HG03045 (cell line): ENCODE measurements at regions not wholly inside any gene's neighbourhood (a gene's known extent, or its start where the extent isn't known, plus 50 kb on each side); places are given as distances from the start of the nearest gene placed in this dataset.

Experiments
- ATAC-seq: cut with Tn5 transposase; IDR thresholded peaks from one replicate; pipeline ENCODE4 v1.9.1; 2021; ENCODE audit warnings: mild to moderate bottlenecking, moderate library complexity; ENCODE audit not compliant: unreplicated experiment

DNA sequence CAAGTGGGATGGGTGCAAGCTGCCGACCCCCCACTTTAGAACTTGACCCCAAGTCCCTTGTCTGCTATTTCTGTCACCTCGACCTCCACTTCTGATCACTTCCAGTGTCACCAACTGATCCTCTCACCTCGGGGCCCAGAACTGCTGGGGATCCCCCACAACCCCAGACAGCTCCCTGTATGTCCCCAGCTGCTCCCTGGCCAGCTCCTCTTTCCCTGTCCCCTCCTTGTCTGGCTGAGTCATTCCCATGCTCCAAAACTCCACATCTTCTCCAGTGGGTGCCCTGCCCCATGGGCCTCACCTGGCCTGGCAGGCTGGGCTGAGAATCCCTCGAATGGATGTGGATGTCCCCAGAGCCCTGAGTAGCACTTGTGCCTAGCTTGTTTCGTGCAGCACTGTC, 154.3 kb upstream of the PCBD1 start:
- no peak for ATAC-seq

DNA sequence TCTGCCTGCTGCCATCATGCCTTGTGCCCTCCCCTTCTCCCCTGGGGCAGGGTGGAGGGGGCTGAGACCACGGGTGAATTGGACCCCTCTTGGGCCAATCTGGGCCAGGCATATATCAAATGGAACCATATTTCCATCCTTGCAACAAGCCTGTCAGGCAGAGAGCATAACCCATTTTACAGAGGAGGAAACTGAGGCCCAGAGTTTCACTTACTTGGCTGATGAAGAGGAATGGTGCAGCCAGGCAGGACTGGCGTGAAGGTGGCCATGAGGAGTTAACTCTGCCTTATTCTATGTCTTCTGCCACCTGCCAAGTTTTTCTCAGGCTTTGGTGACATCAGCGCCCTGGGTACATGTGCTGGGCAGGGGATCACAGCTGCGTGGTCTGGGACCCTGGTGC, 155.5 kb upstream of the PCBD1 start:
- ATAC-seq, result no peak

DNA sequence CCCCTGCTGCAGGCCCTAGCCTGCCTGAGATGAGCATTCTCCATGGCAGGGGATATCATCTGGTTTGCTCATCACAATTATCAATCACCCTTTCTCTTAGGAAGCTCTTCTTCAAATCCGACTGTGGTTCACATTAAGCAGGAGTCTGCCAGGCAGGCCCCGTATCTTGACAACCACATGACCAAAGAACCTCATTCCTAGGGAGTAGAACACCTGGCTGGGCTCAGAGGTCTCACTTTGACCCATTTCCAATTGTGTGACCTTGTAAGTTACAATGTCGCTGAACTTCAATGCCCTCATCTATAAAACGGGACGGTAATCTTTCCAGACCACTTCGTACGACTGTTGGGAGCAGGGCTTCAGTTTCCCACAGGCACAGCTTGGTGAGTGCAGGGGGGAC, 156.4 kb upstream of the PCBD1 start:
- ATAC-seq, result no peak

DNA sequence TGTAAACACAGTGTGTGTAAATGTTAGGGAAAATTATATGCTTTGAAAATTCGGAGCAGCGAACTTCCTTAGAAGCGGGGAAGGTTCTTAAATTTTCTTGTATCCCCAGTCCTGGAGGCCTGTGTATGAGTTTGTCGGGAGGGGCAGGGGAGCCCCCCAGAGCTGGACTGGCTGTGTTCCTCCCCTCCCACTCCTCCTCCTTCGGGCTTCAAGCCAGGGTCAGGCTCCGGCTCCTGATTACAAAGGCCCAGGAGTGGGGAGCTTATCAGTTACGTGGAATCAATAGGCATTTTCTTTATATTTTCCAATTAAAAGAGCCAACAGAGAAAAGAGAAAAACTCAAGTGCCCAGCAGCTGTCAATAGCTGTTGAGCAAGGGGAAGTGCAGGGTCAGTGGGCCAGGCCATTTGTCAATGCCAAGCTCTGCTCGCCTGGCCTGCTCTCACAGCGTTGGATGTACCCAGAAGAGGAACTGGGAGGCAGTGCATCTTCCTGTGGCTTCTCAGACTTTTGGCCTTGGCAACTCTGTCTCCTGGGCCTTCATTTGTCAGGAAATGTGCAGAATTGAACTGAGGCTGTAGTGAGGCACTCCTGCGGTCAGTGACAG, 156.9 kb upstream of the PCBD1 start:
- ATAC-seq, result no peak

DNA sequence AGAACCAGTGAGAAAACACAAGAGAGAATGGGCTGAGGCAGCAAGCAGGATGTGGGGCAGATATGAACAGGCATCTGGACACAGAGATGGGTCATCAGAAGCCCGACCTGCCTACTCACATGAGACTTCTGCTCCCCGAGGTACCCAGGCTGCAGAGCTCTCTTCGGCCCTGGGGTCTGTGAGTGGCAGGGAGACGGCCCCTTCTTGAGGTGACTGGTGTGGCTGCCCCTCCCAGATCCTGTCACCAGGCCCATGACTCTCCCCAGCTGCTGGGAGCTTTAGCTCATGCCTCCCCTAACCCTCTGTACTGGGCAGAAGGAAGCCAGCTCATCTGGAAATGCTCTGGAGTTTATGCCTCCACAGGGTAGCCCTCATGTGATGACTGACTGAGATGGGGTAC, 157.6 kb upstream of the PCBD1 start:
- ATAC-seq, result no peak

DNA sequence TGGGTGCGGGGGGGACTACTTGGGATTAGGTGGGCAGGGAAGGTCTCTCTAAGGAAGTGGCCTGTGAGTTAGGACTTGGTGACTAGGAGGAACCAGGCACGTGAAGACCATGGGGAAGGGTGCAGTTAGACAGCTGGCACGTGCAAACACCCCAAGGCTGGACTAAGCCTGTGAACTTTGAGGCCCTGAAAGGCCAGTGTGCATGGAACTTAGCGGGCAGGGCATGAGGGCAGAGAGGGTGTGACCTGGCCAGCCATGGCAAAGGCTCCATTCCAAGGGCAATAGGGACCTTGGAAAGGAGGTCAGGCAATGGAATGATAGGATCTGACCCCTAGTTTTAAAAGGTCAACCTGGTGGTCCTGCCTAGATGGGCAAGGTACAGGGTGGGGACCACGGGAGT, 158.4 kb upstream of the PCBD1 start:
- no peak for ATAC-seq

DNA sequence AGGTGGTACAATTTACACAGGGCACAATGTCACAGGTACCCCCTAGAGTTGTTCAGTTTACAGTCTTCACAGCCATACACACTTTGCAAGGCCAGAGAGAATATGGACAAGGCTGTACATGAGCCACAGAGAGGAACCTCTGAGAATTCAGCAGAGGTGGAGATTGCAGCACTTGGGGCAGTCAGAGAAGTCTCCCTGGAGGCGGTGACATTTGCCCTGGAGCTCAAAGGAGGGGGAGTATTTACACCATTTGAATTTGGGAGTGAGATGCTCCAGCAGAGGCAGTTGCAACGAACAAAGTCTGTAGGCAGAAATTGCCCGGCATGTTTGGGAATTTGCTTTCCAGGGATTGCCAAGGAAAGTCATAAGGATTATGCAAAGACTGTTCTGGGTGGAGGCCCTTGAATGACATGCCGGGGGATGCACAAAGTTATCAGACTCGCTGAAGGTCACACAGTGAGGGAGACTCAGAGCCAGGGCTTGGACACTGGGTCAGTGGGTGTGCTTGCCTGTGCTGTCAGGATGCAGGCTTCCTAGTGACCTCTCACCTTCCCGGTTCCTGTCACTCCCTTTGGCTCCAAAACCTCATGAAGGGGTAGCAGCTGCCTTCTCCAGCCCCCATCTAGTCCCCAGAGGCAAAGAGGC, 160.7 kb upstream of the PCBD1 start:
- ATAC-seq, result no peak

DNA sequence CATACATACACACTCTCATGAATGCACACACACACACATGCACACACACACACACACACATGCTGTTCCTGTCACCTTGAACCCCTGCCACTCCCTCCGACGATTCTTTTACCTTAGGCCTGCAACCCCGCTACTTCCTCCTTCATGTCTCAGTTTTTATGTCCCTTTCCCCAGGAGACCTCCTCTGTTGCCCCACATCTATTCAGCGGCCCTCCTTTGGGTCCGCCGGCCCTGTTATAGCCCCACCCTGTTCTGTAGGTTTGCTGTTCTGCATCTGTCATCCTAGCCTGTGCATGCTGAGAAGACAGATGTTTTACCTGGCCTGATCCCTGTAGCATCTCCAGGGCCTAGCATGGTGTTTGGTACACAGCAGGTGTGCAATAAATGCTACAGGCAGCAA, 161.6 kb upstream of the PCBD1 start:
- ATAC-seq, result no peak

DNA sequence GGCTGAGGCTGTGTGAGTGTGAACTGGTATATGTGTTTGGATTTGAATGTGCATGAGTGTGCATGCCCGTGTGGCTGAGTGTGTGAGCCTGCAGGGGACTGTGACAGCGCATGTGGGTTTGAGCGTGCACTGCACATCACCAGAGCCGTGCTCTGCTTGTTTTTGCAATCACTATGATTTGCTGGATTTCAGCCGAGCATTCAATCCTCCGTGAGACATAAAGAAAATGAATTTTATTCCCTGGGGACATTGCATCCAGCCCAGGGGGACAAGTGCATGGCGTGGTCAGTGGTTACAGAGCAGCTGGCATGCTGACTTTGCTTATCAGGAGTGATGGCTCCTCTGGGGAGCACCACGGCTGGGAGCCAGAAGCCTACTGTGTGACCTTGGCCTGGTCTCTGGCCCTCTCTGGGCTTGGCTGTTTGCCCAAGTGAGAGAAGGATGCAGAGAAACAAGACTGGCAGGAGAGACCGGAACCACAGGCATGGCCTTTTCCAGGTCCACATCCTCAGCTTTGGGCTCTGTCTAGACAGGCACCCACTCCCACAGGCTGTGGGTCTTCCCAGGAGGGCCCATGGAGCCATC, 160.2 kb upstream of the UNC5B start:
- no peak for ATAC-seq

DNA sequence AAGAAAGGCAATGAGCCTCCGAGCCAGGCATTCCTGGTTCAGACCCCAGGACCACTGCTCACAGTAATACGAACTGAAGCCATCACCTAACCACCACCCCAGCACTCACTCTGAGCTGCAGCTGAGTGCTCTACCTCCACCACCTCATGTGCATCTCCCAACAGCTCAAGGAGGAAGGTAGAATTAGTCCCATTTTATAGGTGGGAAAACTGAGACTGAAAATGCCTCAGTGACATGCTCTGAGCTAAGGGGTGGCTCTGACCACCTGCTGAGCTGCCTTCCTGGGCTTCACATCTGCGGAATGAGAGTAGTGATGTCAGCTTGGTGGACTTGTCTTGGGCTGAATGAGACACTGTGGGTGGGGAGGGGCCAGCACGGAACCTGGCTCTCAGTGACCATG, 159.7 kb upstream of the UNC5B start:
- no peak for ATAC-seq

DNA sequence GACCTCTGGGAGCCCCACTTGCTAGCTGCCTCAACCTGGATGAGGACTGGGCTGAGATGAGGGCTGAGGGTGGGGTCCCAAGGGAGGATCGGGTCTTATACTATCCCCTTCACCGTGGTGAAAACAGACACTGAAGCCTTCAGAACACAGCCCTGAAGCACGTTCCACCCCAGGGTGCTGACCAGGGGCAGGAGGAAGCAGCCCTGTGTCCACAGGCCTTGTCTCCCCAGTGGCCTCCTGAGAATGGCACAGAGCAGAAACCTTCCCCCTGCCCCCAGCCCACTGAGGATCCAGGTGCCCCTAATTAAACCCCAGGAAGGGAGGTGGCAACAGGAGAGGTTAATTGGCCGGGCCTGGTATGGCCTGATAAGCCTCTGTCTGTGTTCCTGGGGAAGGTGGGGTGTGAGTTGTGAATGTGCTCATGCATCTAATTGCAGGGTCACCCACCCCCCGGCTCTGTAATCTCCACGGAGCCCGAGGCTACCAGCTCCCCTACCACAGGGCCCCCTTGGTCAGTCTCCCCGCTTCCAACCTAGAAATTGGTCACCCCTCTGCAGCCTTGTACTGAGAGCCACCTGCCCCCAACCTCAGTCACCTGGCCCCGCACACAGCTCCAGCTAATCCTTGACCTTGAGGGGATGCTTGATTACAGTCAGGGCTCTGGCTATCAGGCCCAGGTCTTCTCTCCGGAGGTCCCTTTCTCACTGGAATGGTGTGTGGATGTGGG, 159.0 kb upstream of the UNC5B start:
- no peak for ATAC-seq

DNA sequence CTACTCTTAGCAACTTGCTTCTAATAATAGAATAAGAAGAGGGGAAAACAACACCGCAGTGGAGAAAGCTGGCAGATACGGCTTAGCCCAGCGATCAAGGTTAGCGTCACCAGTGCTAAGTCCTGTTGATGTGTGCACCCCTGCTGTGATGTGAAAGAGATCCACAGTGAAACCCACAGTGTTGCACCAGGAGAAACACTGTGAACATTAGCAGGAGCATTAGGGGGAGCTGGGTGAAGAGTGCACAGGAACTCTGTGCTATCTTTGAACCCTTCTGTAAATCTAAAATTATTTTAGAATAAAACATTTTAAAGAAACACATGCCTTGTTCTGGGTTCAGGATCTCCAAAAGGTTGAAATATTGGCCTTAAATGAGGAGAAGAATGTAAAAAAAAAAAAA, 154.1 kb upstream of the UNC5B start:
- no peak for ATAC-seq

DNA sequence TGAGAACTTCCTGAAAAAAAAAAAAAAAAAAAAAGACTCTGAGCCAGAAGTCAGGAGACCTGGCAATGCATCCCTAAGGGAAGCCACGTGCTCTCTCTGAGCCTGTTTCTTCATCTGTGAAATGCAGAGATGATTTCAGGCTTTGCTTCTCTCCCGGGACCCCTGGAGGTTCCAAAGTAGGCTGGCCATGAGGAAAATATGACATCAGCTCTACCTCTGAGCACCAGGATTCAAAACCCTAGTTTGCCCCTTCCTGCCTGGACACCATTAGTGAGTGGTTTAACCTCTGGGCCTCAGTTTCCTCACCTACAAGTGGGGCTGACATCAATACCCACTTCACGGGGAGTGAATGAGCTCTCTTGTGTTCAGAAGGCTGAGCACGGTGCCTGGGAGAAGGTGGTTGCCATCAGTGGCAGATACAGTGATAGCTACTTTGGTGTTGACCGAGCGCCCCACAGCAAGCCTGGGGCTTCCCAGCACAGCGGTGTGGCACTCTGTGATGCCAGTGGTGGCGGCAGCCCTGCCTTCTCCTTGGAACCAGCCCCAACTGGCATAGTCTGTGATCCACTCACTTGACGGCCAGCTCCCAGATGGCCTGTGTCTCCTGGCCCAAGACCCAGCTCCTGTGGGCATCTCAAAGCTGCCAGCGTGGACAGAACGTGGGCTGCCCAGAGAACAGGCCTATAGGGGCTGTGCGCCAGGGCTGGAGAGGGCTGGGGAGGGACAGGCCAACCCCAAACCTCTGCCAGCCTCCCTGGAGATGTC, 153.1 kb upstream of the UNC5B start:
- ATAC-seq, result no peak

DNA sequence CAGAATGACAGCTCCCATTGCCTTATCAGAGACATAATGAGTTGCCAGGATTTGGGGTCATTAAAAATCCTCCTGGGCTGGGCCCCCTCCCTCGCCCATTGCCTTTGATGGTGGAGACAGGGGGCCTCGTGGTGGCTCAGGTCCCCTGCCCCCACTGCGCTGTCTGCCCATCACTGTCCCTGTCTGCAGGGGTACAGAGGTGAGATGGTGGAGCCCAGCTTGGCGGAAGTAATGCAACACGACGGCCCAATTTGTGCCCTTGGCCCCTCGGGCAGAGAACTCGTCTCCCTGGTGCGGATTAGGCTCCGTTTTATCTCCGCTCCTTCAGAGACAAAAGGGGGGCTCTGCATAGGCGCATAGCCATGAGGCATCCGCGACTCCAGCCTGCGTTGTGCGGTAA, 152.4 kb upstream of the UNC5B start:
- ATAC-seq, result no peak

DNA sequence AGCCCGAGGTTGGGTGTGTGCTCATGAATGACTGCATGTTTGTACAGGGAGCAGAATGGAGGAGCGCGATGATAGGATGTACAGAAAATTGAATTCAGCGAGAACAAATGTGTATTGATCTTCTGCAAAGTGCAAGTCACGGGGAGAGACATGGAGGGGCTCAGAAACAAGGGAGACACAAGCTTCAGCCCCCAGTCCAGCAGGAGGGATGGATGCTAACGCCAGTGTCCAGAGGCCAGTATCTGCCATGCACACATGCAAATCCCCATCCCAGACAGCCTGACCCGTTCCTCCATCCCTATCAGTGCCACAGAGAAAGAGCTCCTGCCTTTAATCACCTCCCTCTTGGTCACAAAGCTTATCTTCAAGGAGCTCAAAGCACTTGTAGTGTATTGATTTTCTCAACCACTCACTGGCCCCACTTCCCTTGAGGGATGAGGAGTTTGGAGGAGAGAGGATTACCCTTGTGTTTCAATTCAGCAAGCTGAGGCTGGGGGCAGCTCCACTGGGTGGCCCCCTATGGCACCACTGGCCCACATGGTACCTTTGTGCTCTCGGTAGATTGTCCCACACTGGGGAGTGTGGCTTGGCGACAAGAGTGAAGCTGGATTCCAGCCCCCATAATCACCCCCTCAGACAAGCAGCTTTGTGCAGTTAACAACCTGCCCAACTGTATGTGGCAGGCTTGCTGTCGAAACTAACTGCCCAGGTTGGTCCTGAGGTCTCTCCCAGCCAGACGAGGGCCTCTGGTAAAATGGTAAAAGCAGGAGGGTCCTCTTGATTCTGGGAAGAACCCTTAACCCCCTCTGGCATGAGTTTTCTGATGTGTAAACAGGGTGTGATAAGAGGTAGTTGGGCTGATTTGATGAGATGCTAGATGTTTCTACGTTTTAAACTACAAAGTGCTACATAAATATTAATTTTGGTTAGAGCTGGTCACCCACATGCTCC, 151.6 kb upstream of the UNC5B start:
- no peak for ATAC-seq

DNA sequence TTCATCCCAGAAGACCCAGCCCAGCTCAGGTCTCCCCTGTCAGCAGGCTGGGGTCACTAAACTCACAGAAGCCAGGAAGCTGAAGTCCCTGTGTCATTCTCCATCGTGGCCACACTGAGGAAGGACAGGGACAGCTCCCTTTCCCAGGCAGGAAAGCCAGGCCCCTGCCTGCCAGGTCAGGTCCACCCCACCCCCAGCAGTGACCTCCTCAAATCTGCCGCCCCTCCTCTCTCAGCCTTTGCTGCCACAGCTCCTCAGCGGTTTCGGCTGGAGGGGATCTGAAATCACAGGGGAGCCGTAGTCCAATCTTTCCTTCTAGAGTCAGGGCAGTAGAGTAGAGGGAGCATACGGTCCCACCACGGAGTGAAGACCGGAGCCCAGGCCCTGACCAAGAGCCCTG, 150.9 kb upstream of the UNC5B start:
- ATAC-seq, result no peak

DNA sequence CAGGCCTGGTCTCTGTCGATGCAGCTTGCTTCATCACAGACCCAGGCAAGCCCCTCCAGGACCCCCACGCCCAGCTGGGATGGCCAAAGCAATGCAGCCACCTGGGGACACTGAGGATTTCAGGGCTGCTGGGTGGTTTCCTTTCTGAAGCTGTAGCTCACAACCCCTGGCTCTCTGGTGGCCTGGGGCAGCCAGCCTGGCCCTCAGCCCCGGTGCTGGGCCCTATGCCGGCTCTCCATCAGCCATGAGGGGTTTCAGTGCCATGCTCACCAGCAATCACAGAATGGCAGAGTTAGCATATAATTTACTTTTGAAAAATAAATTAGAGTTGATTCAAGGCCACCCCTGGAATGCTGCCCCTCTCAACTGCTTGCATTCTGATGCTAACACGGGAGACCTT, 150.2 kb upstream of the UNC5B start:
- no peak for ATAC-seq

DNA sequence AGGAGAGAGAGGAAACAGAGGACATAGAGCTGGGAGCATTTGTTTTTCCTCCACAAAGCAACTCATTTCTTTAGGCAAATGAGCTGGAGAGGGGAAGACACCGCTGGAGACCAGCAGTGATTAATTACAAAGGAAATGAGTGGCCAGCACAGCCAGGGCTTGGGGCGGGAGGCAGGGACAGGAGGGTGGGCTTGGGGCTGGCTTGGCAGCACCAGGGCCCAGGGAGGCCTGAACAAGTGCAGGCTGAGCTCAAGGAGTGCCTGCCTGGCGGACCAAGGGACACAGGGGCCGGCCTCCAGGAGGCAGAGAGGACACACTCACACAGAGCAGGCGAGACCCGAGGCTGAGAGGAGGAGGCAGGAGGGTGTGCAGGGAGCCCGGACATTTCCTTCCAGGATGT, 149.0 kb upstream of the UNC5B start:
- ATAC-seq, result no peak

DNA sequence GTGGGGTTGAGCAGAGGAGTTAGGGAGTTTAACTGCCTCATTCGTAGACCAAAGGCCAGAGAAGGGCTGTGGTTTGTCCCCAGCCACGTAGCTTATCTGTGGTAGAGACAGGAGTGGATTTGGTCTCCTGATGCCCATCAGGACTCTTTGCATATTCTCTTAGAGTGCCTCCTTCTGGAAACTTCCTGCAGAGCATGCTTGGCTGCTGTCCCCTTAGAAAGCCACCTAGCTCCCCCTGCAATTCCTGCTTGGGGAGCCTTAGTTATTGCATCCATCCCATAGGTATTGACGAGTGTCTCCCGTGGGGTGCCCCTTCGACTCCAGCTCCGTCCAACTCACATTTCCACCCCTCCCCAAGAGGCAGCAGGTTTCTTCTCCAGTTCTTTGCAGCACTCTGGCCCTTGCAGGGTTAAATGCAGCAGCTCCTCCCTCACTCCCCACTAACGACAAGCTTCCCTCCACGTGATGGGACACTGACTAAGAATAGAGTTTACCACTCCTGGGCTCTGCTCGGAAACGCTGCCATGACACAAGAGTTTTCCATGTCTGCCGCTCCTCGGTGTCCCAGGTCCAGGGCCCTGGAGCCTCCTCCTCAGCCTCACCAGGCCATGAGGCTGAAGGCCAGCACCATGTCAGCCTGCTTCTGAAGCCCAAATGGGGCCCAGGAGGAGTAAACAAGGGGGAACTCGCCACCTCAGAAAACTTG, 147.8 kb upstream of the UNC5B start:
- no peak for ATAC-seq

DNA sequence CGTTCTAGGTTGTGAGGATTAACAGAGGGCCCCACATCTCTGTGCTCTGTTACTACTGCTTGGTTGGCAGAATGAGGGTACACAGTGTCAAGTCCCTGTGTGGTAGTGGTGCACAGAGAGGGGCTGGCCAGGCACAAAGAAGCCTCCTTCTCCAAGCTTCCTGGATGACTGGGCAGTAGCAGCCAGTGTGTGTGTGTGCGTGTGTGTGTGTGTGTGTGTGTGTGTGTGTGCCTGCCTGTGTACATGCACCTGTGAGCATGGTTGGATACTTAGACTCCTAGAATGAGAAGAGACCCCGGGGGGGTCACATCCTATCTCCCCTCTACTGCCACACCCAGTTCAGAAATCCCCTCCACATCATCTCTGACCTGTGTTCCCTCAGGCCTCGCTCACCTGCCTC, 146.7 kb upstream of the UNC5B start:
- no peak for ATAC-seq
